IPS-NIHi7 (cell line): ENCODE measurements at regions not wholly inside any gene's neighbourhood (a gene's known extent, or its start where the extent isn't known, plus 50 kb on each side); places are given as distances from the start of the nearest gene placed in this dataset.
"Not testable (repeated sequence)": the region's sequence is repeated elsewhere in the genome, so short reads cannot be mapped to it uniquely, and the experiment has no call there.

Experiments
- DNase-seq: peaks from one replicate; pipeline ENCODE4 v3.0.0; 2012; ENCODE audit warnings: mixed read lengths; ENCODE audit errors: extremely low spot score

- DNase-seq, result no peak
These were observed 83.2 kb upstream of the TNRC6B start for GRCh38 chr22:40094485-40094884.

DNA sequence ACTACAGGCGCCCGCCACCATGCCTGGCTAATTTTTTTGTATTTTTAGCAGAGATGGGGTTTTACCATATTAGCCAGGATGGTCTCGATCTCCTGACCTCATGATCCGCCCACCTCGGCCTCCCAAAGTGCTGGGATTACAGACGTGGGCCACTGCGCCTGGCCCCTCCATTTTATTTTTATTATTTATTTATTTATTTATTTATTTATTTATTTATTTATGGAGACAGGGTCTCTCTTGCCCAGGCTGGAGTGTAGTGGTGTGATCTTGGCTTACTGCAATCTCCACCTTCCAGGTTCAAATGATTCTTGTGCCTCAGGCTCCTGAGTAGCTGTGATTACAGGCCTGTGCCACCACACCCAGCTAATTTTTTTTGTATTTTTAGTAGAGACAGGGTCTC is 77.8 kb upstream of the TNRC6B start:
- not testable (repeated sequence) for DNase-seq

GRCh38 chr22:40105755-40106154 is 72.0 kb upstream of the TNRC6B start:
- no peak for DNase-seq

- DNase-seq, result no peak
These were observed 70.5 kb upstream of the TNRC6B start for GRCh38 chr22:40107244-40107643.

GRCh38 chr22:40107851-40108378 is 69.8 kb upstream of the TNRC6B start:
- DNase-seq, result no peak

- no peak for DNase-seq
These were observed 69.3 kb upstream of the TNRC6B start for GRCh38 chr22:40108396-40108795.

DNA sequence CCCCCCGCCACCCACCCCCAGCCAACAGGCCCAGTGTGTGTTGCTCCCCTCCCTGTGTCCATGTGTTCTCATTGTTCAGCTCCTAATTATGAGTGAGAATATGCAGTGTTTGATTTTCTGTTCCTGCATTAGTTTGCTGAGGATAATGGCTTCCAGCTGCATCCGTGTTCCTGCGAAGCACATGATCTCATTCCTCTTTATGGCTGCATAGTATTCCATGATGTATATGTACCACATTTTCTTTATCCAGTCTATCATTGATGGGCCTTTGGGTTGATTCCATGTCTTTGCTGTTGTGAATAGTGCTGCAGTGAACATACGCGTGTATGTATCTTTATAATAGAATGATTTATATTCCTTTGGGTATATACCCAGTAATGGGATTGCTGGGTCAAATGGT is 68.8 kb upstream of the TNRC6B start:
- not testable (repeated sequence) for DNase-seq

DNA sequence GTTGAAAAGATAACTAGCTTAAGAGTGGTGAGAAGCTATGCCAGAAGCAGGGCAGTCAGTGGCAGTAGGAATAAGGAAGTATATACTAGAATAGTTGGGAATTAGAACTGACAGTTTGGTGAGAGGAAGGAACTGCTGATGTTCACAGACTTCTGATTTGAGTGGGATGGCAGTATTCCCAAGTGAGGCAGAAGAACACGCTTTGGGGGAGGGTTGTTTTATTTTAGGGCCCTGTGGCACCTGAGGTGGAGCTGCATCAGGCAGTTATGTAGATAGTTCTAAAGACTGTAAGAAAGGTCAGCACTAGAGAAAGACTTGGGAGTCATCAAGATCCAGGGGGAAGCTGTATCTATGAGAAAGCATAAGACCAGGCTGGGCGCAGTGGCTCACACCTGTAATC is 66.3 kb upstream of the TNRC6B start:
- no peak for DNase-seq

DNA sequence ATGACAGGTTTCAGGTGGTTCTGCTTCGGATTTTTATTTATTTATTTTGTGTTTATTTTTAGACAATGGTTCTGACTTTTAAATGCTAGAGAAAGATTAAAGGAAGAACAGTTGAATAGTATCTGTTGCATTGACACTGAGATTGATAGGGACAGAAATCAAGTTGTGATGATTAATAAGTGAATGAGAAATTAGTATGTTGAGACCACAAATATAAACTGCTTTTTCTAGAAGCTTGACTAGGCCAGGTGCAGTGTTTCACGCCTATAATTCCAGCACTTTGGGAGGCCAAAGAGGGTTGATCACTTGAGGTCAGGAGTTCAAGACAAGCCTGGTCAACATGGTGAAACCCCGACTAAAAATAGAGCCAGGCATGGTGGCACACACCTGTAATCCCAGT is 65.1 kb upstream of the TNRC6B start:
- DNase-seq, result no peak

DNA sequence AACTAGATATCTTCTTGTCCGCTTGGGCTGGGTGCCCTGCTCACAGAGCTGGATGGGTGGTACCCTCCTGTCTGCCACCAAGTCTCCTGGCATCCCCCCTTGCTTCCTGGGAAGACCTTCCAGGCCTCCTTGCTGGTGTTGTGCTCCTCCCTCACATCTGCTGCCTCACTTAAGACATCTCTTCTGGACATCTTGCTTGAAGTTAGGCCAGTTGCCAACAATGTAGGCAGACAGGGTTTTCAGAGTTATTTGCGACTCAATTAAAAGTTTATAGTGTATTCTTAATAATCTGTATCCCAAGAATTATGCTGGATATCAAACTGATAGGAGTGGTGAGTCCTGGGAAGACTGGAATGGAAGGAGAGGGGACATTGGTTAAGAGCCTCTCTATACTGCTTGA is 64.0 kb upstream of the TNRC6B start:
- no peak for DNase-seq

- DNase-seq, result no peak
These were observed 63.3 kb upstream of the TNRC6B start for GRCh38 chr22:40114411-40114810.

DNA sequence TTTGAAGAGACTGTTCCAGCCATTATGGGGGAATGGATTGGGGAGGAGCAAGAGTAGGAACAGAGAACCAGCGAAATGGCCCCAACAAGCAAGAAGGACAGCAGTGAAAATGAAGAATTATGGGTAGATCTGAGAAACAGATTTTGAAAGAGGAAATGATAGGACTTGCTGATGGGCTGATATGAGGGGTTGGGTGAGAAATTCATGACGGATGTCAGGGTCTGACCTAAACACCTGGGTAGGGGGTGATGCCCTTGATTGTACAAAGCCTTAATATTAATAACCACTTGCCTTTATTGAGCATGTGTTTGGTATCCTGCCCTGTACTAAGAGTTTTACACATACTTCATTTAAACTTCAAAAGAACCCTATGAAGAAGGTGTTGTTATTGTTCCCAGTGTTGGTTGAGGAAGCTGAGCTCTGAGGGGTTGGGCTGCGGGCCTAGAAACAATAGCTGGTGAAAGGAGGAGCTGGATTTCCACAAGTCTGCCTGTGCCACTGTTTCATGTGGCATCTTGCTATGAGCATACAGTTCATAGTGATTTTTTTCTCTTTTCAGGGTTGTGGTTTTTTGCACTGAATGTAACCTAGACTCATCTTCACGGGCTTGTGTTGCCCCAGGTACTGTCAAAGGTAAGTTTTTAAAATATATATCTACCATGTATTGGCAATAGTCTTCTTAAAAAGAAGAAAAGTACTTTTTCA is 61.1 kb upstream of the TNRC6B start:
- DNase-seq, result no peak

- DNase-seq, result no peak
These were observed 58.7 kb upstream of the TNRC6B start for GRCh38 chr22:40118979-40119378.

DNA sequence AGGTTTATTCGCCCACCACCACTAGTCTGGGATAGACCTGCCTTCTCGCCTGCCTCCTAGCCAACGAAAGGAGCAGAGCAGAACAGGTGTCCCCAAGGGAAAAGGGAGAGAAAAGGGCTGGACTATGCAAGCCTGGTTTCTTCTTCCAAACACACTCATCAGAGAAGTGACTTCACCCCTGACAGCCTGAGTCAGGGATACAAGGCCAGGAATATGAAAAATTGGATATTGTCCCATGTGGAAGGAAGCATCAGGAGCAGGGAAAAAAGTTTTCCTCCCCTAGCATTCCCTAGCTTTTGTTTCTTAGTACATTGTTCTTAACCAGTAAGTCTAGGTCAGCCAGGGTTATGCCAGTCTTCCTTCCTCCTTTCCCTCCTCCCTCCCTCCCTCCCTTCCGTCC is 56.9 kb upstream of the TNRC6B start:
- no peak for DNase-seq

DNA sequence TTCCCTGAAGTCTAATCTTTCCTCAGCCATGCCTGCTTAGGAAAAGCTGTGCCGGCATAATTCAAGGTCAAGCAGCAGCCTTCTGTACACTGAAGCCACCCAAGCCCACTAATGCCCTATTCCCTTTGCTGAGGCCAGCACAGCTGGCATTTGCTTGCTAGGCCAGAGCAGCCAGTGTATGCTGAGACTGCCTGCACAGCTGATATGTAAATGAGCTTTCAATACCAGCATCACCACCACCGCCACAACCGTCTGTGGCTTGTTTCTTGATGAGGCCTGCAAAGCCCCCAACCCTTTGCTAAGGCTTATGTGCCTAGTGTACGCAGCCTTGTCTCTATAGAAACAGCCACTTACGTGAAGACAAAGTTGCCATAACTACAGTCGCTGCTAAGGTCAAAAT is 56.3 kb upstream of the TNRC6B start:
- DNase-seq, result no peak

DNA sequence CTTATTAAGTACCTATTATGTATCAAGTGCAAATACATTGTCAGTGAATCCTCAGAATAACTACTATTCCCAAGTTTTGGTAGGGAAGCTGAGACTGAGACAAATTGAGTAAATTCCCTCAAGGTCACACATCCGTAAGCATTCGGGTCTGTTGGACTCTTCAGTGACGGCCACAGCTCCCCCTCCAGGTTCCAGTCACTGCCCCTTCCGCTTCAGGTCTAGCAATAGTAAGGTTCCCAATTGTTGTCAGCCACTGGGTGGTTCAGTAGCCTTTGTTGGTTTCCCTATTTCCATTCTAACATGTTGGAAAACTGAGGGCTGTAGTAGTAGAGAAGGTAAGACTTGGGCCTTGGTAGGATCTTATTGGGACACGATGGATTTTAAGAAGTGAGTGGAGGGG is 54.9 kb upstream of the TNRC6B start:
- peak; percentile 29 for DNase-seq

DNA sequence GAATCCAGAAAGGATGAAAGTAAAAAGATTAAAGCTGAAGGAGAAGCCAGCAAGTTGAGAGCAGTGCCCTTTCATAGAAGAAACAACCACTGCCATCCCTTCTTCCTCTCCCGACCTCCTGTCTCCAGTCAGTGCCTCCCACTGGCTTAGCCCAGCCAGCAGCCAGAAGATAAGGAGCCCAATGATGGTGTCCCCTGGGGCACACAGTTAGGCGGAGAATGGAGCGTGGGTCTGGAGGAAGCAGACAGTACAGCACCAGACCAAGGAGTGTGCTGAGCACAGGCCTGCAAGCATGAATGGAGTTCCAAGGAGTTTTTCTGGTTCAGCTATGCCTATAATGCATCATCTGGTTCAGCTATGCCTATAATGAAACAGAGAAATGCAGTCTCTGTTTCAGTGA is 54.3 kb upstream of the TNRC6B start:
- peak; percentile 41 for DNase-seq
